Thymus (tissue), 11 donors: ENCODE measurements at regions not wholly inside any gene's neighbourhood (a gene's known extent, or its start where the extent isn't known, plus 50 kb on each side); places are given as distances from the start of the nearest gene placed in this dataset.

ENCODE experiments used
- DNase-seq, 9 donors: peaks; one replicate each; pipeline ENCODE4 v3.0.0-alpha.2; 2013; ENCODE audit warnings: low spot score in 9 of 9, low read depth in 6 of 9, missing footprints in 1 of 9
- H3K27ac ChIP-seq, 2 donors: one replicate each; pipeline ENCODE4 v1.5.1; 2013; ENCODE audit warnings: control low read depth in 1 of 2, low read depth in 1 of 2, low read length in 1 of 2, mild to moderate bottlenecking in 1 of 2, moderate library complexity in 1 of 2
- H3K27me3 ChIP-seq, 2 donors: one replicate each; pipeline ENCODE4 v1.5.1; 2013; ENCODE audit warnings: low read length in 1 of 2; ENCODE audit not compliant: control insufficient read depth in 2 of 2, insufficient read depth in 1 of 2
- H3K36me3 ChIP-seq, 2 donors: one replicate each; pipeline ENCODE4 v1.5.1; 2013; ENCODE audit warnings: low read length in 1 of 2, mild to moderate bottlenecking in 1 of 2, moderate library complexity in 1 of 2; ENCODE audit not compliant: control insufficient read depth in 2 of 2, insufficient read depth in 2 of 2
- H3K4me1 ChIP-seq, 2 donors: one replicate each; pipeline ENCODE4 v1.5.1; 2013; ENCODE audit warnings: low read length in 2 of 2; ENCODE audit not compliant: control insufficient read depth in 2 of 2, insufficient read depth in 2 of 2
- H3K4me3 ChIP-seq, 2 donors: one replicate each; pipeline ENCODE4 v1.5.1; 2013; ENCODE audit warnings: low read length in 2 of 2, control low read depth in 1 of 2, mild to moderate bottlenecking in 1 of 2
- H3K9me3 ChIP-seq, 2 donors: one replicate each; pipeline ENCODE4 v1.5.1; 2013; ENCODE audit warnings: low read length in 1 of 2, mild to moderate bottlenecking in 1 of 2; ENCODE audit not compliant: control insufficient read depth in 2 of 2, insufficient read depth in 1 of 2
- WGBS: extraction: QIAGEN DNeasy Blood & Tissue Kit; methylation state at CpG from one replicate; pipeline ENCODE4 v1.1.7; 2013; 5-methylcytosine and 5-hydroxymethylcytosine counted together
- donor health status: healthy.

DNA sequence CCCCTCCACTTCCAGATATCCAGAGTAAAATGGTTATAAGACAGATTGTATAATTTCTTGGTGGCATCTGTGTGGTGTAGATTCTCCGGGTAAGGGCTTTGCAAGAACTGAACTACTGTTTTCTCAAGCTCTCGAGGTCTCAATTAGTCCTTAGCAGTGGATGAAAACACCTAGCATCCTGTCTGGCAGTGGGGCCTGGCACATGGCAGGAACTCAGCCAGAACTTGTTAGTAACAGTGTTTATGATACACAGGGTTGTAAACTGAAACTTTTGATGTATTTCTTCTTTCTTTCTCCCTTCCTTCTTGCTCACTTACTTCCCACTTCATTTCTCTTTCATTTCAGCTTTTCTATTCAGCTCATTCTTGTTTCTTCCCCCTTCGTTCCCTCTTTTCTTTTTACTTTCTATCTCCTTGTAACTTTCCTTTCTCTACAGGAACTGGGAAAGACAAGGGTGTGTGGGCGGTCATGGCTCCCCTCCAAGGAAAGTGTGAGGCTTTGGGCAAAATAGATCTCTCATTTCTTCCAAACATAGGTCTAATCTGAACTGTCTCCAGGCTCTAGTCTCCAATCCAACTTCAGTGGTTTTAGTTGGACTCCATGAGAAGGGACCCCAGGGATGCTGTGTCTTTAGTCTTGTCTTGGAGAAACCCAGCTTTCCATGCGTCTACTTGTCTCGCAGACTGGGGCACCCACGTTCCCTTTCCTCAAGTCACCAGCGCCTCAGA, 159.7 kb downstream of the PAH start:
- Histone ChIP-seq H3K36me3 (no peaks in the 10 kb centered on the region), H3K9me3 (no peaks in the 10 kb centered on the region), H3K4me3 (no peak overlapping the region), H3K27ac (no peak overlapping the region), H3K4me1 (no peaks in the 10 kb centered on the region), H3K27me3 (no peaks in the 10 kb centered on the region)
- DNase-seq, result no peak
- WGBS, result 89% methylated on average over 8 of the region's 8 CpGs

DNA sequence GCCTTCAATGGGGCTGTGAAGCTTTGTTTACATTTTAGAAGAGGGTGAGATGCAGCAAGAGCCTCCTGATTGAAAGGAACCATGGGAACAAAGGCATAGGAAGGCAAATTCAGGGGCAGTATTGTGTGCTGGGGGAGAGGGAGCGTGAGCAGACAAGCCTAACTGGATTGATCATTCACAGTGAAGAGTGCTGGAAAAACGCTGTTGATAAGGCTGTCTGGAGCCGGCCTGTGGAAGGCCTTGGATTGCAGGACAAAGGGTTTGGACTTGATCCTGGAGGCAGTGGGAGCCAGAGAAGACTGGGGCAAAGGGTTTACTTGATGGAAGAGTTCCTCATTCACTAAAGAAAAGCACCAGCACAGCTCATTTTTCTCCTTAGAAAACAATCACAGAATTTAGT, 160.5 kb downstream of the PAH start:
- Histone ChIP-seq H3K36me3 (no peaks in the 10 kb centered on the region), H3K4me3 (no peak overlapping the region), H3K27me3 (no peaks in the 10 kb centered on the region), H3K27ac (no peak overlapping the region), H3K4me1 (no peaks in the 10 kb centered on the region), H3K9me3 (no peaks in the 10 kb centered on the region)
- 78% methylated on average over 3 of the region's 3 CpGs for WGBS
- no peak for DNase-seq

DNA sequence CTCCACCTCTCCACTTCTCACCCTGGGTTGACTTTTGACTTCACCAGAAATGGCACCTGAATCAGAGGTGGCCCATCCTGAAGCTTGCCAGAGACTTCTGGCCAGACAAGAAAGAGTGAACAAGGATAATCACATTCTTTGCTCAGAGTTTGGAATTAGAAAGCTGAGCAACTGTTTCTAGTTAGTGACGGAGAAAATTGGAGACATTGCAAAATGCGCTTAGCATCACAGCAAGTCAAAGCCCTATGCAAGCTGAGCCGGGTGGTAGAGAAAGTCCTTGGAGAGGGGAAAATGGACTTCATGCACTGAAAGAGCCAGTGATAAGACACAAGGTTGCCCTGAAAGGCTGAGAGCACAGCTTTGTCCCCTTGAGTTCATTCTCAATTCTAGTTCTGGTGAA, 161.8 kb downstream of the PAH start:
- H3K9me3 ChIP-seq, result no peaks in the 10 kb centered on the region
- H3K27ac ChIP-seq, result no peak overlapping the region
- H3K4me1 ChIP-seq, result no peaks in the 10 kb centered on the region
- DNase-seq, result no peak
- WGBS, result 98% methylated on average over 3 of the region's 3 CpGs
- no peaks in the 10 kb centered on the region for H3K36me3 ChIP-seq
- H3K4me3 ChIP-seq, result no peak overlapping the region
- no peaks in the 10 kb centered on the region for H3K27me3 ChIP-seq

DNA sequence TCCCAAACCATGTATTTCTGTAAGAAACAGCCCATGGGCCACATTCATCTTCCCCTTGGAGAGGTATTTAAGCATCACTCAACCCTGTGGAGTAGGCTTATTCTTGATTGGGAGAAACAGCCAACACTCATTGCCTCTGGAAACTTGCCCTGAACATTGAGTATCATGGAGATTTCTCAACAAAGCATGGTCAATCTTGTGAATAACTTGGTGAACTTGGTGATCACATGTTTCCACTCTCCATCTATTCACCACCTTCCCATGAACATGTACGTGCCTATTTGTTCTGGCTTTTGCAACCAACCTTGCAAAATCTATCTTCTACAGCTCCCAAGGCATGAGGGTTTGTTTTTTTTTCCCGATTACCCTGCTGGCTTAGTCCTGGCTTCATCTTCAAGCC, 163.2 kb downstream of the PAH start:
- H3K4me3 ChIP-seq, result no peak overlapping the region
- 90% methylated on average over 2 of the region's 2 CpGs for WGBS
- H3K4me1 ChIP-seq, result no peaks in the 10 kb centered on the region
- H3K27me3 ChIP-seq, result no peaks in the 10 kb centered on the region
- no peaks in the 10 kb centered on the region for H3K9me3 ChIP-seq
- DNase-seq, result no peak
- H3K27ac ChIP-seq, result no peak overlapping the region
- no peaks in the 10 kb centered on the region for H3K36me3 ChIP-seq

DNA sequence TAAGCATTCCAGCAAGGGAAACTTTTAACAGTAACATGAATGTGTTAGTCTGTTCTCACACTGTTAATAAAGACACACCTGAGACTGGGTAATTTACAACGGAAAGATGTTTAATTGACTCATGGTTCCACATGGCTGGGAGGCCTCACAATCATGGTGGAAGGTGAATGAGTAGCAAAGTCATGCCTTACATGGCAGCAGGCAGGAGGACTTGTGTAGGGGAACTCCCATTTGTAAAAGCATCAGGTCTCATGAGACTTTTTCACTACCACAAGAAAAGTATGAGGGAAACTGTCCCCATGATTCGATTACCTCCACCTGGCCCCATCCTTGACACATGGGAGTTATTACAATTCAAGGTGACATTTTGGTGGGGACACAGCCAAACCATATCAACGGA, 168.3 kb downstream of the PAH start:
- WGBS, result 95% methylated on average over 3 of the region's 3 CpGs

DNA sequence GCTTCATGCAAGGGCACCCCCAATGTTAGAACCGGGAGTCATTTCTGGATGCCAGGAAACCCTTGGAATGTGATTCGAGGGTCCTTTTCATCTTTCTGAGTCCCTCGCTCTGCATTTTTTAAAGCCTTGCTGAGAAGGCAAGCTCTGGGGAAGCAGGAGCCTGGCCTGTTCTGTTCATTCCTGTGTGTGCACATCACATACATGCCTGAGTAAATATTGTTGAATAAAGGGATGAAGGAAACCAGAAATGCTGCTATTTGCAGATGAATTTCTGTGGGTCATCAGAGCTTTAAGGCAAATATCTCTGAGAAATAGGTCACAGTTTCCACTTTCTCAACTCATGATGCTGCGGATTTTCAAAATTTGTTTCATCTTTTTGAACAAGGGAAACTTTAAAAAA, 170.1 kb downstream of the PAH start:
- 81% methylated on average over 4 of the region's 4 CpGs for WGBS
- H3K27me3 ChIP-seq, result no peaks in the 10 kb centered on the region
- H3K4me3 ChIP-seq, result no peak overlapping the region
- H3K9me3 ChIP-seq, result no peaks in the 10 kb centered on the region
- DNase-seq, result no peak
- no peak overlapping the region for H3K27ac ChIP-seq
- H3K4me1 ChIP-seq, result no peaks in the 10 kb centered on the region
- H3K36me3 ChIP-seq, result no peaks in the 10 kb centered on the region

More for the DNA sequence above, 168.3 kb downstream of the PAH start:
- Histone ChIP-seq H3K27ac (no peak overlapping the region), H3K27me3 (no peaks in the 10 kb centered on the region), H3K4me1 (no peaks in the 10 kb centered on the region), H3K9me3 (no peaks in the 10 kb centered on the region), H3K36me3 (no peaks in the 10 kb centered on the region), H3K4me3 (no peak overlapping the region)
- DNase-seq, result no peak

DNA sequence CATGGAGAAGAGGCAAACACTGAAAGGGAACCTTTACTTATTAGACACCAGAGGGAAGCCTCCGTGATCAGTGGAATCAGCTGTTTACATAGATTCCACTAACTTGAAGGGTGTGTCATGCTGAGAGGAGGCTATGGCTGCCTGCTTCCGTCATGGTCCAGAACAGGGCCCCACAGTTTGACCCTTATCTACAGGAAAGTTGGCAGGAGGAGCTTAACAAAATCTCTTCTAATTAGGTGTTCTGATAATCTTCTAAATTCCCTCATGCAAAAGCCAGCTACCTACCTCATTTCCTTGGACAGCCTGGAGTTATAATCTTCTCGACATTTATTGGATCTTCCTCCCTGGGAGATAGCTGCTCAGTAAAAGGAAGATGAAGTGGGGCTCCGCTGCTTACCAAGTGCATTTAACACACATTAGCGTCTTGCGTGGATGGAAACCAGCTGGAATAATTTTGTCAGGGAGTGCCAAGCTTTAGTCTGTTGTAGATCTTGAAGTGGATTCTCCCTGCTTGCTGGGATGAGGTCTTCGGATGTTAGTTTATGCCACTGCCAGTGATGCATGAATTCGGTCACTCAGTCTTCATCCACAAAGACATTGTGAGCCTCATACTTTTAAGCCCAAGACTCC, 171.0 kb downstream of the PAH start:
- no peaks in the 10 kb centered on the region for H3K27me3 ChIP-seq
- no peaks in the 10 kb centered on the region for H3K4me1 ChIP-seq
- no peak overlapping the region for H3K27ac ChIP-seq
- no peak overlapping the region for H3K4me3 ChIP-seq
- DNase-seq, result no peak
- WGBS, result 94% methylated on average over 8 of the region's 8 CpGs
- H3K36me3 ChIP-seq, result no peaks in the 10 kb centered on the region
- H3K9me3 ChIP-seq, result no peaks in the 10 kb centered on the region

DNA sequence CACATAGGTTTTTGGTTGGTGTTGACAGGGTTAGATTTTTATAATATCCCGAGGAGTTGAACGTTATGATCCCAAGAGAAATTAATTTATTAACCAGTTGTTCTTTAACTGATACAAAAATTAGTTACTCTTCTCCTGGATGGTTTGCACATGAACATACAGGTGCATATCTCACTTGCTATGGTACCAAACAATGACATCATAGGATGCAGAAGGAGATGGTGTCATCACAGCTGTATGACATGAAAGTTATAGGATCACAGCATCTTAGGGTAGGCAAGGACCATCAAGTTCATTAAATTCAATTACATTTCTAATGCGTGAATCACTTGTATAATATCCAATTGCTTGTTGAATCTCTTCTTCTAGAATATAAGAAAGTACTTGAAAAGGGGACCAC, 175.8 kb downstream of the PAH start:
- Histone ChIP-seq H3K27me3 (no peaks in the 10 kb centered on the region), H3K9me3 (no peaks in the 10 kb centered on the region), H3K27ac (no peak overlapping the region), H3K4me3 (no peak overlapping the region), H3K4me1 (no peaks in the 10 kb centered on the region), H3K36me3 (no peaks in the 10 kb centered on the region)
- no peak for DNase-seq
- 90% methylated on average over 3 of the region's 3 CpGs for WGBS

DNA sequence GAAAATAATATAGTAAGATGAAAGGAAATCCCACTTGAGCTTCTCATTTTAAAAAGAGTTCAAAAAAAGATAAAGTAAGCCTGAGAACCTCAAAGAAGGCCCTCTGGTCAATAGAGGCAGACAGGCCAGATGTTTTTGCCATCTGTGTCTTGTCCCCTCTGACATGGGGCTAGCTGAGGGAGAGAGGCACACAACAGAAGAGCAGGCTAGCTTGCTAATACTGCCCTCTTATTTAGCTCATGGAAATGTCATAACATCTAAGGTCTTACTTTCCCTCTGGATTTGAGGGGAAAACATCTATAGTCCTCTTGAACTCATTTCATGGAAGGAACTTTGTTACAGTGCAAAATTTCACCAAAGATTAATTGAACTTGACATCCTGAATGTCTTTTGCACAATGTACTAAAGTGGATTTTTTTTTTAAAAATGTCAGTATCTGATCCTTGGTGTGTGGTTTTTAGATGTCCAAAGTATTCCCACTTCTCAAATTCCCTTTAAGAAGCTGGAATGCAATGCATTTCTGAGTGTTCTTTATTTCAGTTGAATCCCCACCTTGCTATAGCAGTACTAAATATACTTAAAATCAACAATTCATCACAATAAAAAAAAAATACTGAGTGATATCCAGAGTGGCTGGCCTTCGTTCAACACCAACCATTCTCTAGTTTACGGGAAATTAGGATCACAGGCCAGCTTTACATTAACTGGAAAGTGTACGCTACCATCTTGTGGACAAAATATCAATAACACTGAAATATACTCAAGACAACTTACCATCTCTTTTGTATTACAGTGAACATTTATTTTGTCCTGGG, 176.7 kb downstream of the PAH start:
- H3K27me3 ChIP-seq, result no peaks in the 10 kb centered on the region
- H3K9me3 ChIP-seq, result no peaks in the 10 kb centered on the region
- WGBS, result 74% methylated on average over 3 of the region's 3 CpGs
- no peaks in the 10 kb centered on the region for H3K36me3 ChIP-seq
- no peak overlapping the region for H3K27ac ChIP-seq
- no peak for DNase-seq
- no peak overlapping the region for H3K4me3 ChIP-seq
- no peaks in the 10 kb centered on the region for H3K4me1 ChIP-seq
